ENCODE measurements at regions not wholly inside any gene's neighbourhood (a gene's known extent, or its start where the extent isn't known, plus 50 kb on each side); places are given as distances from the start of the nearest gene placed in this dataset.

- DNase-seq = no peak
- no peak overlapping the region for H3K27ac Mint-ChIP-seq
- Histone ChIP-seq H3K79me2 (ENCODE audit: insufficient read depth, low read length) (no peaks in the 10 kb centered on the region), H3K4me3 (replicated peaks in 1 of 3; ENCODE audit: low read depth in 2 of 3, low read length in 3 of 3) (no peak overlapping the region), H2AFZ (ENCODE audit: insufficient read depth, low read depth, low read length, poor library complexity, severe bottlenecking) (no peak overlapping the region), H3K4me1 (ENCODE audit: control insufficient read depth in 1 of 2, insufficient read depth in 2 of 2, low read length in 2 of 2) (no peaks in the 10 kb centered on the region), H3K36me3 (replicated peaks in 1 of 2; ENCODE audit: control insufficient read depth in 1 of 2, insufficient read depth in 2 of 2, low read length in 2 of 2) (no peaks in the 10 kb centered on the region), H3K27ac (ENCODE audit: low read depth in 1 of 2, low read length in 2 of 2) (no peak overlapping the region), H3K27me3 (ENCODE audit: control insufficient read depth in 2 of 2, insufficient read depth in 2 of 2, low read length in 2 of 2) (no peaks in the 10 kb centered on the region), H3K9ac (ENCODE audit: insufficient read depth, low read length, poor library complexity, severe bottlenecking) (no peak overlapping the region), H3K4me2 (replicated peaks; ENCODE audit: extremely low read depth, low read length, poor library complexity, severe bottlenecking) (no peak overlapping the region), H4K20me1 (ENCODE audit: insufficient read depth, low read length) (no peaks in the 10 kb centered on the region), H3K9me3 (replicated peaks in 1 of 2; ENCODE audit: control insufficient read depth in 1 of 2, insufficient read depth in 1 of 2, low read length in 2 of 2) (peaks cover 3 to 9% of the 10 kb centered on the region in 2 donors)
- no peaks in the 10 kb centered on the region for H3K27me3 Mint-ChIP-seq (ENCODE audit: low read depth in 3 of 3)
- no peaks in the 10 kb centered on the region for H3K4me1 Mint-ChIP-seq
- no peak for TF ChIP-seq CTCF (IDR thresholded peaks at IDR 0.05)
- WGBS (ENCODE audit: insufficient coverage) = no CpG with 5 or more reads among the region's 2 CpGs
- peaks cover 0 to 11% (median 9%) of the 10 kb centered on the region in 7 donors for H3K9me3 Mint-ChIP-seq
- intact Hi-C loops (cut with micrococcal nuclease) = no loop called here
- no peak overlapping the region for H3K4me3 Mint-ChIP-seq
- H3K36me3 Mint-ChIP-seq = no peaks in the 10 kb centered on the region
Measured at GRCh38 chr9:73775757-73776156, 624.1 kb downstream of the ANXA1 start.

- no peaks in the 10 kb centered on the region for H3K36me3 ChIP-seq (replicated peaks in 1 of 2; ENCODE audit: control insufficient read depth in 1 of 2, insufficient read depth in 2 of 2, low read length in 2 of 2)
- Mint-ChIP-seq H3K36me3 (no peaks in the 10 kb centered on the region), H3K4me3 (no peak overlapping the region), H3K4me1 (no peaks in the 10 kb centered on the region), H3K27me3 (ENCODE audit: low read depth in 3 of 3) (no peaks in the 10 kb centered on the region), H3K9me3 (peaks cover 6 to 26% (median 18%) of the 10 kb centered on the region in 7 donors), H3K27ac (no peak overlapping the region)
- no peaks in the 10 kb centered on the region for H3K4me1 ChIP-seq (ENCODE audit: control insufficient read depth in 1 of 2, insufficient read depth in 2 of 2, low read length in 2 of 2)
- no peaks in the 10 kb centered on the region for H3K79me2 ChIP-seq (ENCODE audit: insufficient read depth, low read length)
- H3K4me2 ChIP-seq (replicated peaks; ENCODE audit: extremely low read depth, low read length, poor library complexity, severe bottlenecking) = no peak overlapping the region
- peaks cover 16 to 25% of the 10 kb centered on the region in 2 donors for H3K9me3 ChIP-seq (replicated peaks in 1 of 2; ENCODE audit: control insufficient read depth in 1 of 2, insufficient read depth in 1 of 2, low read length in 2 of 2)
- H3K27ac ChIP-seq (ENCODE audit: low read depth in 1 of 2, low read length in 2 of 2) = no peak overlapping the region
- no peak overlapping the region for H3K4me3 ChIP-seq (replicated peaks in 1 of 3; ENCODE audit: low read depth in 2 of 3, low read length in 3 of 3)
- no peaks in the 10 kb centered on the region for H4K20me1 ChIP-seq (ENCODE audit: insufficient read depth, low read length)
- no peak for DNase-seq
- H3K9ac ChIP-seq (ENCODE audit: insufficient read depth, low read length, poor library complexity, severe bottlenecking) = no peak overlapping the region
- no peak overlapping the region for H2AFZ ChIP-seq (ENCODE audit: insufficient read depth, low read depth, low read length, poor library complexity, severe bottlenecking)
- intact Hi-C loops (cut with micrococcal nuclease) = no loop called here
- no peak for TF ChIP-seq CTCF (IDR thresholded peaks at IDR 0.05)
- no peaks in the 10 kb centered on the region for H3K27me3 ChIP-seq (ENCODE audit: control insufficient read depth in 2 of 2, insufficient read depth in 2 of 2, low read length in 2 of 2)
Measured at GRCh38 chr9:73780916-73781315, 629.3 kb downstream of the ANXA1 start.

Data from CD14-positive monocyte (primary cell).